ENCODE measurements at regions not wholly inside any gene's neighbourhood (a gene's known extent, or its start where the extent isn't known, plus 50 kb on each side); places are given as distances from the start of the nearest gene placed in this dataset.

DNA sequence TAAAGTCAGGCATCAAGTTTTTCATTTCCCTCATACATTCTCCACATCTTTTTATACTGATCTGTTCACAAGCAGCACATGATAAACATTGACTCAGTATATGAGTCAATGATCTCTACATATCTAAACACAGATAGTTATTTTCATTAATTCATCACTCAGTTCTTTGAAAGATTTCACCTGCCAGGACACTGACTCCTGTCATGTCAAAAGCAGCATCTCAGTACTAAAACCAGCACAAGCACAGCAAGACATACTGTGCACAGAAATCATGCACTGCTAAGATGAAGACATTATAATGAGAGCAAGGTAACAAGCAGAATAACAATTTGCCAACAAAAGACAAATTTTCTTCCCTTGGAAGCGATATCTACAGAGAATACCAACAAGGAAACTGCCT lies 206.1 kb upstream of the COX7C start:
- ChIA-PET POLR2A (no interaction called here), CTCF (no interaction called here)
- intact Hi-C loops (cut with micrococcal nuclease; ENCODE audit: unreplicated experiment) = no loop called here
- no peak for ATAC-seq
- no peak for DNase-seq (ENCODE audit: low read depth, low spot score)
- no TSS peak for BruUV-seq (replicated peaks)
- Histone ChIP-seq H3K27ac (ENCODE audit: low read length) (no peak overlapping the region), H3K4me1 (ENCODE audit: control insufficient read depth, insufficient read depth, low read length) (no peaks in the 10 kb centered on the region), H3K4me3 (ENCODE audit: low read depth in 2 of 2, low read length in 2 of 2) (no peak overlapping the region), H3K9me3 (ENCODE audit: control insufficient read depth, insufficient read depth, low read depth, low read length) (no peaks in the 10 kb centered on the region), H3K27me3 (ENCODE audit: control insufficient read depth, insufficient read depth, low read length) (no peaks in the 10 kb centered on the region), H3K36me3 (ENCODE audit: control insufficient read depth, insufficient read depth, low read length) (no peaks in the 10 kb centered on the region)
- TF ChIP-seq, protein P1, sequence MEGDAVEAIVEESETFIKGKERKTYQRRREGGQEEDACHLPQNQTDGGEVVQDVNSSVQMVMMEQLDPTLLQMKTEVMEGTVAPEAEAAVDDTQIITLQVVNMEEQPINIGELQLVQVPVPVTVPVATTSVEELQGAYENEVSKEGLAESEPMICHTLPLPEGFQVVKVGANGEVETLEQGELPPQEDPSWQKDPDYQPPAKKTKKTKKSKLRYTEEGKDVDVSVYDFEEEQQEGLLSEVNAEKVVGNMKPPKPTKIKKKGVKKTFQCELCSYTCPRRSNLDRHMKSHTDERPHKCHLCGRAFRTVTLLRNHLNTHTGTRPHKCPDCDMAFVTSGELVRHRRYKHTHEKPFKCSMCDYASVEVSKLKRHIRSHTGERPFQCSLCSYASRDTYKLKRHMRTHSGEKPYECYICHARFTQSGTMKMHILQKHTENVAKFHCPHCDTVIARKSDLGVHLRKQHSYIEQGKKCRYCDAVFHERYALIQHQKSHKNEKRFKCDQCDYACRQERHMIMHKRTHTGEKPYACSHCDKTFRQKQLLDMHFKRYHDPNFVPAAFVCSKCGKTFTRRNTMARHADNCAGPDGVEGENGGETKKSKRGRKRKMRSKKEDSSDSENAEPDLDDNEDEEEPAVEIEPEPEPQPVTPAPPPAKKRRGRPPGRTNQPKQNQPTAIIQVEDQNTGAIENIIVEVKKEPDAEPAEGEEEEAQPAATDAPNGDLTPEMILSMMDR (IDR thresholded peaks at IDR 0.05) = no peak
- TF ChIP-seq TCF7L2 (IDR thresholded peaks at IDR 0.05; ENCODE audit: low read depth, low read length) (no peak), POLR2AphosphoS5 (IDR thresholded peaks at IDR 0.05; ENCODE audit: low read depth, low read length) (no peak), SIN3A (IDR thresholded peaks at IDR 0.05; ENCODE audit: borderline replicate concordance, insufficient read depth, low read depth, low read length) (no peak)
- TF ChIP-seq, protein P2, sequence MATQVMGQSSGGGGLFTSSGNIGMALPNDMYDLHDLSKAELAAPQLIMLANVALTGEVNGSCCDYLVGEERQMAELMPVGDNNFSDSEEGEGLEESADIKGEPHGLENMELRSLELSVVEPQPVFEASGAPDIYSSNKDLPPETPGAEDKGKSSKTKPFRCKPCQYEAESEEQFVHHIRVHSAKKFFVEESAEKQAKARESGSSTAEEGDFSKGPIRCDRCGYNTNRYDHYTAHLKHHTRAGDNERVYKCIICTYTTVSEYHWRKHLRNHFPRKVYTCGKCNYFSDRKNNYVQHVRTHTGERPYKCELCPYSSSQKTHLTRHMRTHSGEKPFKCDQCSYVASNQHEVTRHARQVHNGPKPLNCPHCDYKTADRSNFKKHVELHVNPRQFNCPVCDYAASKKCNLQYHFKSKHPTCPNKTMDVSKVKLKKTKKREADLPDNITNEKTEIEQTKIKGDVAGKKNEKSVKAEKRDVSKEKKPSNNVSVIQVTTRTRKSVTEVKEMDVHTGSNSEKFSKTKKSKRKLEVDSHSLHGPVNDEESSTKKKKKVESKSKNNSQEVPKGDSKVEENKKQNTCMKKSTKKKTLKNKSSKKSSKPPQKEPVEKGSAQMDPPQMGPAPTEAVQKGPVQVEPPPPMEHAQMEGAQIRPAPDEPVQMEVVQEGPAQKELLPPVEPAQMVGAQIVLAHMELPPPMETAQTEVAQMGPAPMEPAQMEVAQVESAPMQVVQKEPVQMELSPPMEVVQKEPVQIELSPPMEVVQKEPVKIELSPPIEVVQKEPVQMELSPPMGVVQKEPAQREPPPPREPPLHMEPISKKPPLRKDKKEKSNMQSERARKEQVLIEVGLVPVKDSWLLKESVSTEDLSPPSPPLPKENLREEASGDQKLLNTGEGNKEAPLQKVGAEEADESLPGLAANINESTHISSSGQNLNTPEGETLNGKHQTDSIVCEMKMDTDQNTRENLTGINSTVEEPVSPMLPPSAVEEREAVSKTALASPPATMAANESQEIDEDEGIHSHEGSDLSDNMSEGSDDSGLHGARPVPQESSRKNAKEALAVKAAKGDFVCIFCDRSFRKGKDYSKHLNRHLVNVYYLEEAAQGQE (IDR thresholded peaks at IDR 0.05; ENCODE audit: insufficient read depth in 1 of 2, low read depth in 2 of 2, low read length in 1 of 2) = no peak
- in situ Hi-C loops (cut with HindIII; ENCODE audit: low pct_unique_long_range_greater_than_20kb, low sequenced_read_pairs) = no loop called here

DNA sequence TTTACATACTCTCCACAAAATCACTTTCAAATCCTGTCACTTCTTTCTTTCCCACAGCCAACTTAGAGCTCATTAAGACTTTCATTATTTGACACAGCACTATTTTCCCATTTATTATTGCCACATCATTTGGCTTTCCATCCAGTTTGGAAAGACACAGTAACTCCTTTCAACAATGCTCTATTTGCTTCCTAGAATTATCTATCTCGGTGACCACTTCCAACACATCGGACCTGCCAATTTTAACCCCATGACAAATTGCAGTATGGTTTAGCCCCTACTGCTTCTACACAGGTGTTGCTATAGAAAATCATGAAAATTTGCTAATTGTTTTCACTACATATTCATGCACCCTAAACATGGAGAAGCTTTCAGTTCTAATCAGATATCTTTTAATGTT lies 190.6 kb upstream of the COX7C start:
- TF ChIP-seq, protein P1 (IDR thresholded peaks at IDR 0.05) = no peak
- TF ChIP-seq POLR2AphosphoS5 (IDR thresholded peaks at IDR 0.05; ENCODE audit: low read depth, low read length) (no peak), TCF7L2 (IDR thresholded peaks at IDR 0.05; ENCODE audit: low read depth, low read length) (no peak)
- Histone ChIP-seq H3K27me3 (ENCODE audit: control insufficient read depth, insufficient read depth, low read length) (no peaks in the 10 kb centered on the region), H3K27ac (ENCODE audit: low read length) (no peak overlapping the region), H3K9me3 (ENCODE audit: control insufficient read depth, insufficient read depth, low read depth, low read length) (peaks cover 5% of the 10 kb centered on the region; the same call in 1 of the 2 replicates), H3K4me3 (ENCODE audit: low read depth in 2 of 2, low read length in 2 of 2) (no peak overlapping the region), H3K36me3 (ENCODE audit: control insufficient read depth, insufficient read depth, low read length) (no peaks in the 10 kb centered on the region), H3K4me1 (ENCODE audit: control insufficient read depth, insufficient read depth, low read length) (no peaks in the 10 kb centered on the region)
- no peak for ATAC-seq
- BruUV-seq (replicated peaks) = no TSS peak
- no peak for DNase-seq (ENCODE audit: low read depth, low spot score)
- intact Hi-C loops (cut with micrococcal nuclease; ENCODE audit: unreplicated experiment) (no loop called here), in situ Hi-C loops (cut with HindIII; ENCODE audit: low pct_unique_long_range_greater_than_20kb, low sequenced_read_pairs) (no loop called here)
- CTCF ChIA-PET = no interaction called here
- POLR2A ChIA-PET = no interaction called here

Measured in Panc1 (cell line).